MM.1S (cell line): ENCODE measurements at regions not wholly inside any gene's neighbourhood (a gene's known extent, or its start where the extent isn't known, plus 50 kb on each side); places are given as distances from the start of the nearest gene placed in this dataset.

Experiments used
- CTCF ChIP-seq: fragments of 300-600 bp; sonication (generic); IDR thresholded peaks from 2 replicates; pipeline ENCODE4 v1.5.1; 2016; ENCODE audit warnings: antibody characterized with exemption, low read length, mixed read lengths
- EZH2 ChIP-seq: fragments of 300-600 bp; sonication (generic); optimal IDR thresholded peaks from 2 replicates; pipeline ENCODE3; 2017; ENCODE audit warnings: low read depth, mild to moderate bottlenecking, antibody characterized with exemption, low read length, mixed read lengths
- EZH2phosphoT487 ChIP-seq: fragments of 300-600 bp; sonication (generic); IDR thresholded peaks from 2 replicates; pipeline ENCODE4 v1.6.1; 2018; ENCODE audit warnings: antibody characterized with exemption, low read length

- no peak for TF ChIP-seq CTCF
- no peak for TF ChIP-seq EZH2
- TF ChIP-seq EZH2phosphoT487 = no peak
Measured at GRCh38 chr9:7982907-7983306, 183.3 kb upstream of the DMAC1 start.
